H1 (cell line): ENCODE measurements at regions not wholly inside any gene's neighbourhood (a gene's known extent, or its start where the extent isn't known, plus 50 kb on each side); places are given as distances from the start of the nearest gene placed in this dataset.

Source experiments
- CTCF ChIA-PET: fragments of 300-600 bp; sonication (Branson Sonifier 250); formaldehyde crosslinking; loops from one replicate; lab custom pipeline; 2021; ENCODE audit not compliant: partially characterized antibody; lab: Charles Lee
- POLR2A ChIA-PET: fragments of 300-600 bp; sonication (Branson Sonifier 250); formaldehyde crosslinking; loops from one replicate; lab custom pipeline; 2021; ENCODE audit warnings: inconsistent platforms; ENCODE audit not compliant: partially characterized antibody; lab: Charles Lee
- DNase-seq, 2 experiments: peaks; one replicate each; pipeline versions ENCODE4 v3.0.0 to v3.0.0-alpha.2; 2010 to 2022; ENCODE audit warnings: low spot score in 2 of 2, low read depth in 1 of 2, mixed read lengths in 1 of 2
- FAIRE-seq: peaks from 2 replicates; lab custom pipeline; 2011; peaks lifted over from hg19 to GRCh38; lab: Jason Lieb, UNC
- H2AFZ ChIP-seq: 2 replicates; pipeline ENCODE4 v1.8.1; 2012; ENCODE audit warnings: low read length, inconsistent platforms
- H2AK5ac ChIP-seq: 2 replicates; pipeline ENCODE4 v1.6.1; 2013; ENCODE audit warnings: low read depth, low read length
- H2BK120ac ChIP-seq: replicated peaks from 2 replicates; pipeline ENCODE3; 2013; ENCODE audit warnings: low read depth, low read length, inconsistent platforms
- H2BK12ac ChIP-seq: 2 replicates; pipeline ENCODE4 v1.6.1; 2013; ENCODE audit warnings: low read depth, low read length
- H2BK15ac ChIP-seq: 2 replicates; pipeline ENCODE4 v1.6.1; 2013; ENCODE audit warnings: low read length
- H2BK20ac ChIP-seq: 2 replicates; pipeline ENCODE4 v1.6.1; 2013; ENCODE audit warnings: low read length
- H2BK5ac ChIP-seq: 2 replicates; pipeline ENCODE4 v1.6.1; 2013; ENCODE audit warnings: low read depth, low read length
- H3K14ac ChIP-seq: 2 replicates; pipeline ENCODE4 v1.6.1; 2013; ENCODE audit warnings: inconsistent platforms; ENCODE audit not compliant: insufficient read length
- H3K18ac ChIP-seq: 2 replicates; pipeline ENCODE4 v1.6.1; 2013; ENCODE audit warnings: low read length; ENCODE audit errors: extremely low read depth
- H3K23ac ChIP-seq: 2 replicates; pipeline ENCODE4 v1.6.1; 2013; ENCODE audit warnings: inconsistent platforms; ENCODE audit not compliant: insufficient read length
- H3K23me2 ChIP-seq: 2 replicates; pipeline ENCODE4 v1.6.1; 2013; ENCODE audit warnings: low read depth, low read length
- H3K27ac ChIP-seq: 2 replicates; pipeline ENCODE4 v1.6.1; 2011; ENCODE audit warnings: low read depth, low read length, inconsistent platforms
- H3K27me3 ChIP-seq, 4 experiments: replicated peaks in 1 of 4; 1 replicate in 1 of 4; 2 replicates in 3 of 4; pipeline versions ENCODE4 v1.6.1 to v1.8.1; 2011 to 2013; ENCODE audit warnings: low read length in 3 of 4, mild to moderate bottlenecking in 3 of 4, inconsistent platforms in 2 of 4, mixed read lengths in 2 of 4, moderate library complexity in 1 of 4; ENCODE audit not compliant: control insufficient read depth in 3 of 4, insufficient read depth in 3 of 4; ENCODE audit errors: extremely low read depth in 1 of 4
- H3K36me3 ChIP-seq, 4 experiments: 2 replicates each; pipeline versions ENCODE4 v1.6.1 to v1.8.1; 2011 to 2013; ENCODE audit warnings: mild to moderate bottlenecking in 4 of 4, low read length in 3 of 4, moderate library complexity in 2 of 4, control low read depth in 1 of 4, inconsistent platforms in 1 of 4; ENCODE audit not compliant: insufficient read depth in 4 of 4, control insufficient read depth in 2 of 4
- H3K4ac ChIP-seq: replicated peaks from 2 replicates; pipeline ENCODE3; 2013; ENCODE audit warnings: low read length, low read depth, mixed read lengths, inconsistent platforms; ENCODE audit not compliant: insufficient read length
- H3K4me1 ChIP-seq, 4 experiments: replicated peaks in 1 of 4; 1 replicate in 1 of 4; 2 replicates in 3 of 4; pipeline versions ENCODE4 v1.6.1 to v1.8.1; 2011 to 2013; ENCODE audit warnings: low read length in 3 of 4, inconsistent platforms in 2 of 4, mixed read lengths in 1 of 4; ENCODE audit not compliant: insufficient read depth in 4 of 4, control insufficient read depth in 3 of 4
- H3K4me2 ChIP-seq, 2 experiments: 2 replicates each; pipeline versions ENCODE4 v1.6.1 to v1.8.1; 2011 to 2013; ENCODE audit warnings: low read depth in 2 of 2, low read length in 2 of 2, control low read depth in 1 of 2, inconsistent platforms in 1 of 2, mild to moderate bottlenecking in 1 of 2; ENCODE audit not compliant: insufficient read depth in 1 of 2
- H3K4me3 ChIP-seq, 4 experiments: fragments of 200-600, 300-600 bp in 1 of 4; sonication (generic), shearing (Covaris generic), sonication (Bioruptor Twin) in 1 of 4; 2 replicates each; pipeline versions ENCODE4 v1.5.1 to v1.8.1; 2011 to 2016; ENCODE audit warnings: low read length in 4 of 4, low read depth in 3 of 4, control low read depth in 2 of 4, inconsistent platforms in 2 of 4, mild to moderate bottlenecking in 2 of 4, mixed read lengths in 1 of 4, moderate library complexity in 1 of 4; ENCODE audit not compliant: insufficient read depth in 2 of 4; ENCODE audit errors: extremely low read depth in 1 of 4
- H3K56ac ChIP-seq: replicated peaks from 2 replicates; pipeline ENCODE3; 2013; ENCODE audit warnings: low read depth, mild to moderate bottlenecking, mixed read lengths, low read length, inconsistent platforms; ENCODE audit not compliant: insufficient read length
- H3K79me1 ChIP-seq: 2 replicates; pipeline ENCODE4 v1.6.1; 2013; ENCODE audit warnings: low read depth, low read length, control low read depth
- H3K79me2 ChIP-seq, 2 experiments: 2 replicates each; pipeline versions ENCODE4 v1.6.1 to v1.8.1; 2012 to 2013; ENCODE audit warnings: low read length in 2 of 2, mild to moderate bottlenecking in 2 of 2, inconsistent platforms in 1 of 2; ENCODE audit not compliant: insufficient read depth in 2 of 2, control insufficient read depth in 1 of 2
- H3K9ac ChIP-seq, 4 experiments: replicated peaks in 1 of 4; 1 replicate in 1 of 4; 2 replicates in 3 of 4; pipeline versions ENCODE4 v1.6.1 to v1.8.1; 2011 to 2013; ENCODE audit warnings: low read depth in 3 of 4, low read length in 3 of 4, control low read depth in 2 of 4, mild to moderate bottlenecking in 2 of 4, moderate library complexity in 2 of 4, inconsistent platforms in 1 of 4; ENCODE audit errors: extremely low read depth in 1 of 4
- H3K9me3 ChIP-seq, 2 experiments: 2 replicates each; pipeline versions ENCODE4 v1.6.1 to v1.8.1; 2012 to 2013; ENCODE audit warnings: mild to moderate bottlenecking in 2 of 2, moderate library complexity in 2 of 2, control low read depth in 1 of 2, inconsistent platforms in 1 of 2, low read depth in 1 of 2, low read length in 1 of 2, mixed read lengths in 1 of 2; ENCODE audit not compliant: insufficient read depth in 2 of 2
- H4K20me1 ChIP-seq, 2 experiments: replicated peaks in 1 of 2; 2 replicates each; pipeline versions ENCODE3 to v1.8.1; 2011 to 2013; ENCODE audit warnings: inconsistent platforms in 2 of 2, low read length in 2 of 2, mild to moderate bottlenecking in 1 of 2; ENCODE audit not compliant: insufficient read depth in 2 of 2, control insufficient read depth in 1 of 2
- H4K5ac ChIP-seq: 2 replicates; pipeline ENCODE4 v1.6.1; 2013; ENCODE audit warnings: low read length, low read depth, mixed read lengths, inconsistent platforms; ENCODE audit not compliant: insufficient read length
- H4K8ac ChIP-seq: 2 replicates; pipeline ENCODE4 v1.8.0; 2013; ENCODE audit warnings: mild to moderate bottlenecking, moderate library complexity, low read length, inconsistent platforms; ENCODE audit not compliant: insufficient read depth; ENCODE audit errors: extremely low read depth
- H4K91ac ChIP-seq: replicated peaks from 2 replicates; pipeline ENCODE3; 2013; ENCODE audit warnings: low read length, mixed read lengths, inconsistent platforms; ENCODE audit not compliant: insufficient read length
- EGR1 ChIP-seq: IDR thresholded peaks from 2 replicates; pipeline ENCODE4 v1.6.1; 2011; ENCODE audit warnings: low read depth, low read length, borderline replicate concordance
- SIRT6 ChIP-seq: IDR thresholded peaks from one replicate; pipeline ENCODE4 v1.7.1; 2012; ENCODE audit warnings: low read length, inconsistent platforms
- WGBS, 2 experiments: shearing (Covaris generic) in 1 of 2; methylation state at CpG; one replicate each; pipeline versions ENCODE4 v1.1.6 to v1.1.7; 2013 to 2015; ENCODE audit warnings: low lambda C conversion rate in 2 of 2, mixed read lengths in 2 of 2, inconsistent platforms in 1 of 2, low coverage in 1 of 2, missing lambda C conversion rate in 1 of 2; ENCODE audit not compliant: insufficient replicate concordance in 2 of 2, insufficient coverage in 1 of 2, insufficient read length in 1 of 2; ENCODE audit errors: extremely low coverage in 1 of 2, missing lambda C conversion rate in 1 of 2; 5-methylcytosine and 5-hydroxymethylcytosine counted together
- TF ChIP-seq, protein P1 (sequence below), 3 experiments: IDR thresholded peaks; 1 replicate in 2 of 3; 2 replicates in 1 of 3; pipeline versions ENCODE4 v1.5.1 to v1.6.1; 2011; ENCODE audit warnings: low read length in 3 of 3, mild to moderate bottlenecking in 3 of 3, inconsistent platforms in 2 of 3, low read depth in 1 of 3, moderate library complexity in 1 of 3; ENCODE audit not compliant: insufficient read depth in 1 of 3; ENCODE audit errors: control extremely low read depth in 1 of 3

DNA sequence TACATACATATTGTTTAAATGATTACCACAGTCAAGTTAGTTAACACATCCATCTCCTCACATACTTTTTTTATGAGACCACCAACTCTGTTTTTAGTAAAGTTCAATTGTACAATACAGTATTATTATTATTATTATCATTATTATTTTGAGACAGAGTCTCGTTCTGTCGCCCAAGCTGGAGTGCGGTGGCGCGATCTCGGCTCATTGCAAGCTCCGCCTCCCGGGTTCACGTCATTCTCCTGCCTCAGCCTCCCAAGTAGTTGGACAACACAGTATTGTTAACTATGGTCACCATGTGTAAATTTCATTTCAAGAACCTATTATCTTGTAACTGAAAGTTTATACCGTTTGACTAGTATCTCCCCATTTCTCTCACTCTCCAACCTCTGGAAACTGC lies 942.0 kb upstream of the FBXO33 start:
- no peak overlapping the region for H3K4me2 ChIP-seq

More for the DNA sequence above, 942.0 kb upstream of the FBXO33 start:
- no peak for FAIRE-seq
- H2AFZ ChIP-seq: no peak overlapping the region
- H2BK12ac ChIP-seq: no peak overlapping the region
- TF ChIP-seq EGR1: no peak
- no peak for TF ChIP-seq SIRT6
- TF ChIP-seq, protein P1, sequence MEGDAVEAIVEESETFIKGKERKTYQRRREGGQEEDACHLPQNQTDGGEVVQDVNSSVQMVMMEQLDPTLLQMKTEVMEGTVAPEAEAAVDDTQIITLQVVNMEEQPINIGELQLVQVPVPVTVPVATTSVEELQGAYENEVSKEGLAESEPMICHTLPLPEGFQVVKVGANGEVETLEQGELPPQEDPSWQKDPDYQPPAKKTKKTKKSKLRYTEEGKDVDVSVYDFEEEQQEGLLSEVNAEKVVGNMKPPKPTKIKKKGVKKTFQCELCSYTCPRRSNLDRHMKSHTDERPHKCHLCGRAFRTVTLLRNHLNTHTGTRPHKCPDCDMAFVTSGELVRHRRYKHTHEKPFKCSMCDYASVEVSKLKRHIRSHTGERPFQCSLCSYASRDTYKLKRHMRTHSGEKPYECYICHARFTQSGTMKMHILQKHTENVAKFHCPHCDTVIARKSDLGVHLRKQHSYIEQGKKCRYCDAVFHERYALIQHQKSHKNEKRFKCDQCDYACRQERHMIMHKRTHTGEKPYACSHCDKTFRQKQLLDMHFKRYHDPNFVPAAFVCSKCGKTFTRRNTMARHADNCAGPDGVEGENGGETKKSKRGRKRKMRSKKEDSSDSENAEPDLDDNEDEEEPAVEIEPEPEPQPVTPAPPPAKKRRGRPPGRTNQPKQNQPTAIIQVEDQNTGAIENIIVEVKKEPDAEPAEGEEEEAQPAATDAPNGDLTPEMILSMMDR (IDR thresholded peaks at IDR 0.05; ENCODE audit: control extremely low read depth in 1 of 3, insufficient read depth in 1 of 3, low read depth in 1 of 3, low read length in 3 of 3): no peak
- TF ChIP-seq, all 59 proteins: peak for 0
- CTCF ChIA-PET: no interaction called here
- Histone ChIP-seq H2BK15ac (no peak overlapping the region), H2BK20ac (no peak overlapping the region), H3K56ac (no peak overlapping the region), H2AK5ac (no peak overlapping the region), H3K27me3 (no peaks in the 10 kb centered on the region), H3K23me2 (no peaks in the 10 kb centered on the region), H3K23ac (no peak overlapping the region), H3K36me3 (no peaks in the 10 kb centered on the region), H2BK120ac (no peak overlapping the region), H4K8ac (no peak overlapping the region), H3K79me2 (no peaks in the 10 kb centered on the region), H3K4me1 (no peaks in the 10 kb centered on the region), H3K18ac (no peak overlapping the region), H3K27ac (no peak overlapping the region), H3K4me3 (no peak overlapping the region), H3K79me1 (no peaks in the 10 kb centered on the region), H3K9ac (no peak overlapping the region), H4K5ac (no peak overlapping the region), H4K20me1 (no peaks in the 10 kb centered on the region), H4K91ac (no peak overlapping the region), H3K14ac (no peak overlapping the region), H3K4ac (no peak overlapping the region), H3K9me3 (no peaks in the 10 kb centered on the region), H2BK5ac (no peak overlapping the region)
- 96% methylated on average over 10 of the region's 10 CpGs; no CpG with 5 or more reads in 1 of the 2 experiments for WGBS, 2 experiments
- DNase-seq: no peak
- POLR2A ChIA-PET: no interaction called here
